GM18909 (cell line): ENCODE measurements at regions not wholly inside any gene's neighbourhood (a gene's known extent, or its start where the extent isn't known, plus 50 kb on each side); places are given as distances from the start of the nearest gene placed in this dataset.

ENCODE experiments used
- ATAC-seq: cut with Tn5 transposase; IDR thresholded peaks from one replicate; pipeline ENCODE4 v1.9.1; 2021; ENCODE audit warnings: mild to moderate bottlenecking; ENCODE audit not compliant: unreplicated experiment, poor library complexity

DNA sequence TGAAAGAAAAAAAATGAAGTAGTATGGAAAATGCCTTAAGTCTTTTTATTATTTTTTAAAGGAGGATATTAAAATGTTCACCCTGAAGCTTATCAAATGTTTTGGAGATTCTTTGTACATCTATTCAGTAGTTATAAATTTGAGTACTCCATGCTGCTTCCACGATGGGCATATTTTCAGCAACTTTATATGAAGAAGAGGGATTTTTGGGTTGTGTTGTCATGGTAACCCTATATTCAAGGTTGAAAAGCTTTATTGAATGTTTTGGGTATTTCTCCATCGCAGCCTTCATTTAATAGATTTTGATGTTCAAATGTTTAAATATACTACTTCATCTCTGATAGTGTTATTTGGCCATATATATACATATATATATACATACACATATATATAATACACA lies 557.5 kb downstream of the CAAP1 start:
- ATAC-seq, result no peak

DNA sequence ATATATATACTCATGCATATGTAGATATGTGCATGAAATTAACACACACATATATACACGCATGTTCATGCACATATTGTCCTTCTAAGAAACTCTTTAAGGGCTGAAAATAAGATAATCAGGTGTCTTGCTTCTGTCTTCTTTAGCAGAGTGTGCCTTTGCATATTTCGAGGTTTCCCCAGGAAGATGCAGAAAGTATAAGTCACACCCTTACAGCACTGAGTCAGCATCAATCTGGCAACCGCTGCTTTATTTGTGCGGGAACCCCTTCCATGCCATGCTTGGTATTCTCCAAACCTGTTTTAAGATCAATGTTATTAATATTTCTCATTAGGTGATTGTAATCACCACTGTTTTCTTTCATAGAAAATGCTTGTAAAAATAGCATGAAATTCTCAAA lies 557.9 kb downstream of the CAAP1 start:
- ATAC-seq, result no peak

DNA sequence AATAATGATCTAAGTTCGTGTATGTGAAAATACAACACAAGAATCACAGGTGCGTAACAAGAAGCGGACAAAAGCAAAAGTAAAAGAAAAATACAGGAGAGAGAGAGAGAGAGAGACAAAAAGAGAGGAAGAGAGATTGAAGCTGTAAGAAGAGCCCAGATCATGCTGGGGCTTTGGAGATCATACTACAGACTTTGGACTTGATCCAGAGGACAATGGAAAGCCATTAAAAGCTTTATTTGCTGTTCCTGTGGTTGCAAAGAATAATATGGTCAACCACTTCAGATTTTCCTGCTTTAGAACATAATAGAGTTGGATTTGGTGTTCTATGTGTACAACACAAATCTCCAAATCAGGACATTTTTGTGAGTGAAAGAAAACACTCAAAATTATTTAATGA lies 561.4 kb downstream of the CAAP1 start:
- no peak for ATAC-seq

DNA sequence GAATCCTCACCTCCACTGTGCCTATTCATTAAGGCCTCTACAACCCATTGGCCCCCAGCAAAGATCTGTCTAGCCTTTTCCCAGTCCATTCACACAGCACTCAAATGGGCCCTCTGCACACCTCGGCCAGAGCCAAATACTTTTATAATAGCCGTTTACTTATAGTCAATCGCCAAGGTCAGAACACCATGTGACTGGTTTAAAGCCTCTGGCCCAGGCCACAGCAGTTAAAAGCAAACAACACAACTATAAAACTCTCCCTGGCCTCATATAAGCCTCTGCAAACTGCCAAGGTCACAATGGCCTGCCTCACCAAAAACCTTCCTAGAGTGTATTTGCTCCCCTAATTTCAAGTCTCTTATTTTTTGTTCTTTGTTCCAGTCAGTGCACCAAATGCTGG lies 562.6 kb downstream of the CAAP1 start:
- ATAC-seq, result no peak

DNA sequence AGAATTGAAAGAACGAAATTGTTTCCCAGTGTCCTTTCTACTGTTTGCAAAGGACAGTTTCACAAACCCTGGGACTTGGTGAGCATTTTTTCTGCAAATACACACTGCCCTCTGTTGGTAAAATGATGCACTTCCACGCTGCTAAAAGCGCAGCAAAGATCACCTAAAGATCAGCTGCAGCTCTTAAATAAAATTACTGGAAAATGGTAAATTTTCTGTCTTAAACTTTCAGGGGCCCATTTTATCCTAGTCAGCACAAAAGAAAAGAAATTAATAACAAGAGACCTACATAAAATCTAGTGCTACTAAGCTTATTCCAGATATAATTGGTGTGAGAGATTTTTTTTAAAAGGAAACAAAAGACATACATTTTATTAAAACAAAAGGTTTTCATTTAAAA lies 566.0 kb downstream of the CAAP1 start:
- ATAC-seq, result no peak

DNA sequence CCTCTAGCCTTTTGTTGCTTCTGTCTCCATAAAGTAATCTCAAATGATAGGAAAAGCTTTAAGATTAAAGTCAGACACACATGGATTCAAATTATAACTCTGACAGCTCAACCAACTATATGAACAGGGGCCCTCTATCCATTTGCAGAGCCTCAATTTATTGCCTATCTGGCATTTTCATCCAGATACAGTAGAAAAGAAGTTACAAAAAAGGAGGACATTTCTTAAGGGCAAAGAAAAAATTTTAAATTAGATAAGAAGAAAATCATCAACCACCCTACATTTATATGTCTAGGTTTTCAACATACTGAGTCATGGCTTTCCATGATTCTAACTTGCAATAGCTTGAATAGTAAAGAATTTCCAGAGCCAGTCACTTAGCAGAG lies 567.2 kb downstream of the CAAP1 start:
- ATAC-seq, result no peak

DNA sequence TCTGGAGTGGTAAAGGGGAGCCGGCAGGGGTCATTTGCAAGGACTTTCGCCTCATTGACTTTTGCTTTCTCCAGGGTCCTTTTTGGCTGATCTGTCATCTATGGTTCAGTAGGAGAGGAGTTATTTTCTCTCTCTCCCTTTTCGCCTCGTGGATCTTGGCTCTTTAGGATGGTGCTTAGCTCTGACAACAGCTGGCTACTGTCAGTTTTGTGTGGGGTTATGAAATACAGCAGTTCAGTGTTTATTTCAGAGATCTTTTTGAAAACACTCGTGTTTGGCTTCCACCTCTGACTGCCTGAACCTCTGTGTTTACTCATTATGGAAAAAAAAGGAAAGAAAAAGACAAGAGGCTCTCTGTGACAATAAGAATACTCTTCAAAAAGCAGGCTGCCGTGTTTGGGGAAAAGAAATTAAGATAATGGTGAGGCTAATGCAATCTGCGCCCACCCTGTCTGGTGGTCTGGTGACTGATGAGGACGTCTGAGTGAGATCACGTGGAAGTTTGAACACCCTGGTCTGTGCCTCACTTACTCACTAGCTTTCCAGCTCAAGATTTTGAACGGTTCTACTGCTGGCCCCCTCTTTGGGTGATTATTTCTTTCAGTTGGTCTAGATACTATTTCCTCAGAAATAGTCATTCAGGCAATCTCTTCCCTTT lies 567.7 kb downstream of the CAAP1 start:
- no peak for ATAC-seq

DNA sequence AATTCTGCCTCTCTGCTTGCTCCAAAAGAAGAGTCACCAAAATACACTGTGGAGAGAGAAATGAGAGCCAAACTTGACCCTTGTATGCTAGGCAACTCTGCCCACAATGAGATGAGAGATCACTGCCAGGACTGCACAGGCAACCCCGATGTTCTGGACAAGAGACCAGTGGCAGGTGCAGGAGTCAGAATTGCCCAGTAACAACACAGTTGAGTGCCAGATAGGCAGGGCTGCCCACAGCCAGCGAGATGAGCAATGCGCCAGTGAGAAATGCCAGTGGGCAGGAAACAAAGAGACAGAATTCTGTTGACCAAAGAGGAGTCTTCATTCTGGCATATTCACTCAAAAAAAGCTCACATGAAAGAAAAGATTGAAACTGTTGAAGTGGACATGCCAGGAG lies 570.7 kb downstream of the CAAP1 start:
- ATAC-seq, result no peak

DNA sequence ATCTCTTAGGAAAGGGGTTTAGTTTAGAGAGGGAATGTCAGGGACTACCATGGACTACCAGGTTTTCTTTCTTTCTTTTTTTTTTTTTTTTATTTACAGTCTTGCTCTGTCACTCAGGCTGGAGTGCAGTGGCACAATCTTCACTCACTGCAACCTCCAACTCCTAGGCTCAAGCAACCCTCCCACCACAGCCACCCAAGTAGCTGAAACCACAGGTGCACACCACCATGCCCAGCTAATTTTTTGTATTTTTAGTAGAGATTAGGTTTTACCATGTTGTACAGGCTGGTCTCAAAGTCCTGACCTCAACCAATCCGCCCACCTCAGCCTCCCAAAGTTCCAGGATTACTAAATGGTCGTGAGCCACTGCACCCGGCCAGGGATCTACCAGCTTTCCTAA lies 572.7 kb downstream of the CAAP1 start:
- no peak for ATAC-seq

DNA sequence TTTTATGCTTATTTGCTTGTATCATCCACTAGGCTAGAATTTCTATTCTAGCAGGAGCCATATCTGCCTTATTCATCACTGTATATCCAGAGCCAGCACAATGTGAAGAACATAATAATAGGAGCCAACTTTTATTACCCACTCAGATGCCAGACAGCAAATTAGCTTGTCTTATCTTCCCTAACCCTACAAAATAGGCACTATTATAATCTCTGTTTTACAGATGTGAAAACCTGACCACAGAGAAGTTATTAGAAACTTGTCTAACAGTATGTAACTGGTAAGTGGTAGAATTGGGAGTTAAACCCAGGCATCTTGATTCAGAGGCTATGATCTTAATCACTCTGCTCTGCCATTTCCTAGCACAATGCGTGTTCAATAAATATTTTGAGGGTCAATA lies 579.5 kb downstream of the CAAP1 start:
- no peak for ATAC-seq

DNA sequence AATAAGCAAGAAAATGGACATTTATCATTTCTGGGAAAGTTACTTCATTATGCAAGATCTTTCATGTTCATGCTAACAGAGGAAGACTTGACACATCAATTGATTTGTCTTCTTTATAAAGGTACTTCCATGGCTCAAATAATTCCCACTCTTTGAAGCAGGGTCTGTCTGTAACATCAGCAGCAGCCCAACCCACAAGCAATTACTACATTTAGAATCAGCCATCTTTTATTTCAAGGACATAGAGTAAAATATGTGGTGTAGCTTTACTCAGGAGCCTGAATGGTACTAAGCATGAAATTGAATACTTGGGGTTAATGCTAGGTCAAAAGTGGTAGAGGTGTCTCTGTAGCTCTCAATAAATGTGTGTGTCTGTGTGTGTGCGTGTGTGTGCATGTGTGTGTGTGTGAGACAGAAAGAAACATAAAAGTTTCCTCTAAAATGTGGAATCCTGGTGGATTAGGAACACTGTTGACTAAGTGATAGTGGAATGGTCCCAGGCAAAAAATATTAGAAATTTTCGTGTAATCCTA lies 581.1 kb downstream of the CAAP1 start:
- no peak for ATAC-seq

DNA sequence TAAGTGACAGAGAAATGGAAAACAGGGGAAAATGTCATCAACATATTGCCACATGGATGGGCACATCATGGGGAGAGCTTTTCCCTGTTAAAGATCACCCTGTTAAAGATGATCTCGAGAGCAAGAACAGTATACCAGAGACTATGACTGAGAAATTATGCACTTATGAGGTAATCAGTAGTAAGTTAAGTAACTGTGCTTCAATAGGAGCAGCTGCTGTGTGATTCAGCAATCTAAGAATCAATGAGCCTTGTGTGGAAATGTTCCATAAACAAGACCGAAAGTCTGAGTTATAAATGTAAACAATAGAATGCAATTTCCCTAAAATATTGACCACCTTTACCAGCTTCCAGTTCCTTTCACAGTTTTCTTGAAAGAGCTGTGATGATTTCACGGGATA lies 582.3 kb downstream of the CAAP1 start:
- ATAC-seq, result no peak

DNA sequence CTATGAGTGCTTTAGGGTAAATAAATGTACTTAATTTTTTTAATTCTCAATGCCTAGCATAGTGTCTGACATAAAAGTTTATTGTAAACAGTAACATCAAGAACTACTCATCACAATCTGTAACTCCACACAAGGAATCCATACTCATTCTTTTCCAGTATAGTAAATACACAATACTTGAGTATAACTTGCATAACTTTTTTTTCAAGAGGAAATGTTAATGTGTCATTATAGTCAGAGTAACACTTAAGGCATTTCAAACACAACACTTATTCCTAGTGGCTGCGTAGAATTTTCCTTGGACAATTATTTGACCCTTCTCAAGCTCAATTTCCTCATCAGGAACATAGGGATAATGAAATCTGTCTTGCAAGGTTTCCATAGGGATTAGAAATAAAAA lies 584.3 kb downstream of the CAAP1 start:
- no peak for ATAC-seq

DNA sequence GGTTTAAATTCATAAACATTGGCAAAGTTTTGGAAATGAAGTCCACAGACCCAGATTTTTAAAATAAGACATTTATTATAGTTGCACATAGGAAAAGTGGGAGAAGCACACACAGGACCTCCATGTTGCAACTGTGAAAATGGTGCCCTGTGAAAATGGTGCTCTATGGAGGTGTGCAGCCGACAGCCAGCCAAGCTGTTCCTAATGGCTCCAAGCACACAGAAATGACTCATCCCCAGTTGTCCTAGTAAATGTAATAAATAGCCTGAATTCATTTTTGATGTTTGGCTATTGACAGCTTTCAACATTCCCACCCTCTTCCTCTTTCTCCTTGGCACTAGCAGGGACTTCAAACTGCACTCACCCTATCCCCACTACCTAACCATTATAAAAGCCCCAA lies 590.9 kb downstream of the CAAP1 start:
- no peak for ATAC-seq

DNA sequence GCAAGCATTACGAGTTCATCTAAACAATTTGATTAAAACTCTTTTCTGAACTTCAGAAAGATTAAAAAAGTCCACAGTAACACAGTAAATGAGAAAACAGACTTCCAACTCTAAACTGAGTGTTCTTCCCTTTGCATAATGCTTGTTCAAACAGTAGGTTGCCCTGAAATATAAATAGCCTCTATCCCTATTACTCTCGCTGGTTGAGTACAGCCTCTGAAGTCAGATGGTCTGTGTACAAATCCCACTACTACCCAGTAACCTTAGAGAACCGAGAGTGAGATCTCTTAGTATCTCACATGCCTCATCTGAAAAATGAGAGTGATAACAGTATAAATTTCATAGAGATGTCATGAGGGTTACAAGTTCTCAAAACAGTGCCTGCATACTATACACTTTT lies 591.6 kb downstream of the CAAP1 start:
- ATAC-seq, result no peak

DNA sequence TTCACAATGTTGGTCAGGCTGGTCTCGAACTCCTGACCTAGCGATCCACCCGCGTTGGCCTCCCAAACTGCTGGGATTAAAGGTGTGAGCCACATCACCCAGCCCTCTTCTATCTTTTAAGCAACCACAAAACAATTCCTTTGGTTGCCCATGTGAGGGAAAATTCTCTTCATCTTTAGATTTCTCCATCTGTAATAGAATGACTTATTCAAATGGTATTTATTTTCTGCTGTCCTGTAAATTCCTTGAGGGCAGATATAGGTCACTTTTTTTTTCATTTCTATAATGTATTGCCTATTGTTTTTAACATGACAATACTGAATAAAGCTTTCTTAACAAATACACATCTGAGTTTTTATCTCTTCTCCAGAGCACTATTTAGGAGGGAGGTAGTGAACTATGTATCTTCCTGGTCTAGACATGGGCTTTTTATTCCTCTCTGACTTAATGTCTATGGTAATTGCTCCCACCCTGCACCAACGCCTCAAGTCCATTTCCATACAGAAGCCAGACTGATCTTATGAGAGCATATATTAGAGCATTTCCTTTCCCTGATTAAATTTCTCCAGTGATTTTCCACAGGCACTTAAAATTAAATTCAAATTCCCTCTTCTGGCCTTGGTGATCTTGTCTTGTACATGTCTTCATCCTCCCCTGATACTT lies 595.6 kb downstream of the CAAP1 start:
- no peak for ATAC-seq

DNA sequence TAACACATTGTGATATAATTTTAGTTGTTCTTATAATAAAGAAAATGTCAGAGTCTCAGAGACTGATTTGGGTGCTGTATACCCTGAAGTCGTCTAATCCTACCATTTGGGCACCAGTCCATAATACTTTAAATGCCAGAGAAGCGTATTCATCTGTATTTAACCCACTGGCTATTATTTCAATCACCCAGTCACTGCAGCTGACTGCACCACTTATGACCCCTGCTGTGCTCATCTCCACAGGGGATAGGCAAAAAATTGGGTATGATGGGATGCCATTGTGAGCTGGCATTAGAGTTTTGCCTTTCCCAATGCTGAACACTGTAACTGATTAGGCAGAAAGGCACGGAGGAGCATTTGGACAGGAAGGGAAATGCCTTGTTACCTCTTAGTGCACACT lies 599.7 kb downstream of the CAAP1 start:
- no peak for ATAC-seq

DNA sequence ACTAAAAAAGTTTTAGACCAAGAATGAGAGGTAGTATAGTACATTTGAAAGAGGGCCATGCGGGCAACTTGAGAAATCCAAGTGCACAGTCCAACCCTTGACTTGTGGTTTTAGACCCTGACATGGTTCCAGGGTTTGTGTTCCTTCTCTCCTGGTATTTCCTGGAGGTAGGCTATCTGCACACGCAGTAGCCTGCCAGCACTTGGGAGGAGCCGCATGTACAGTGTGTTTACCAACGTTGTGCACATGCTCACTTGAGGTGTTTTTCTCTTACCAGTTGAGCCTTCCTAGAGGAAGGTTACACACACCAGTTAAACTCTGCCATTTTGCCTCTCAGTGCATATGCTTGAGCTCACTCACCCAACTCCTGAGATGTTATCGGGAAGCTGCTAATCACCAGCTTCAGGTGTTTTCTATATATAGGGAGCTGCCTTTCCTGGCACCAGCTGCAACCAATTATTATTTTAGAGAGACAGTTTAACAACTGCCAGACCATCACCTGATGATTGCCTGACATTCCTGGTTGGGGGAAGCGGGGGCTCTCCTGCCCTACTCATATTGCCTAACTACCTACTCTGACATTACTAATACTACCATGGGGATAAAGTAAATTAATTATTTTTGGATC lies 593.4 kb upstream of the TUSC1 start:
- no peak for ATAC-seq

DNA sequence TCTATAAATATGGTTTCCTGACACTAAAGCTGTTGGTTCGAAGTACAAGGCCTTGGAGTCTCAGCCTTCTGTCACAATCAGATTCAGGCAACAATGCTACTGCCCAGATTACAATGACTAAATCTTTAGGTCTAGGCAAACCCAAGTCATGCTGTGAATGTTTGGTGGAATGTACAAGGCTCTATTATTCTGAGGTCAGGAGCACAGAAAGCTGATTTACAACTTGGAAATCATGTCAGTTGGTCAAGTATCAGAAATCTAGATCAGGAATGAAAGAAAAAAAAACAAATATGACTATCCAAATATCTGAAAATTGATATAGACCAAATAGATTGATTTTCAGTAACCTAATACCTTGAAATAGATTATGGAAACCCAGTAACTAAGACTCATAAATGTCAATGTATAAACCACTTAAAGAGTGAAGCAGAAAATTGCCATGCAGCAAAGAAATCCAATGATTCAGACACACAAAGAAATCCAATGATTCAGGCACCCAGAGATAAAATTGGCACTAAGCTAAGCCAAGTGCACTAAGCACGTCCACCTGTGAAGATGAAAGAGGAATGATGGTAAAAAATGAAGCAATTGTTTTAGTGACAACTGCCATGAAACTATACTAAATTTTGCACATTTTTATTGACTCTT lies 588.0 kb upstream of the TUSC1 start:
- ATAC-seq, result no peak

DNA sequence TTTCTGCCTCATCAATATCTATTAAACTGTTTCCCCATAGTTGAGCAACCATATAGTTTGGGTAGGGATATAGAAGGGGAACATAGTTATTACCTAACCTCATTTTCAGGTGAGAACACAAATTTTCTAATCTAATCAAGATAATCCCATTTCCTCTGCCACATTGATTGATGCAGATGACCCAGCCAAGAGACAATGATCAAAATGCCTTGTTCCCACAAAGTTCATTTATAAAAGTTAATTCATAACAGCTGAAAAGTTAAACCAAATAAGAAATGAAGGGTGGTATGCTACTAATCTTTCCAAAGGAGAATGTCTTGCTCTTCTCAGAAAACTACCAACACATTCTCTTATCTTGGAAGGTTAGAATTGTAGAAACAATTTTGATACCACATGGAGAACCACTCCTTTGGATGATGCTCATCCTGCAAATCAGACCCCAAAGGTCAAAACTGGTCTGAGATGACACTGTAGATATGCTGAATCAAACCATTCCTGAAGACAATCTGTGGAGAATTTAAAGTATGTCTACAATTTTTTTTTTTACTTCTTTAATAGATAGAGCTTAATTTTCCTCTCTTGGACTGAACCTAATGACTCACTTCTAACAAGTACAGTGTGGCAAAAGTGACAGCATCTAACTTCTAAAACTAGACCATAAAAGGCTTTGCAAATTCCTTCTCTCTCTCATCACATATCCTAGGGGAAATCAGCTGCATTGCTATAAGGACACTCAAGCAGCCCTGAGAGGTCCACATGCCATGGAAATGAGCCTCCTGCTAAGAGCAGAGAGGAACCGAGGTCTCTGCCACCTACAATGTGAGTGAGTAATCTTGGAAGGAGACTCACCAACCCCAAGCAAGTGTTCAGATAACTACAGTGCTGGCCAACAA lies 586.7 kb upstream of the TUSC1 start:
- ATAC-seq, result no peak
